HFFc6 (cell line): ENCODE measurements at regions not wholly inside any gene's neighbourhood (a gene's known extent, or its start where the extent isn't known, plus 50 kb on each side); places are given as distances from the start of the nearest gene placed in this dataset.

Source experiments
- DNase-seq: peaks from one replicate; pipeline ENCODE4 v3.0.0-alpha.2; 2018
- H3K27ac Mint-ChIP-seq: 2 replicates; pipeline ENCODE4 v1.8.0; 2020; ENCODE audit warnings: mild to moderate bottlenecking, mixed read lengths
- H3K27me3 Mint-ChIP-seq: 2 replicates; pipeline ENCODE4 v1.8.0; 2021; ENCODE audit warnings: mild to moderate bottlenecking, moderate library complexity, mixed read lengths; ENCODE audit not compliant: insufficient read depth
- H3K36me3 Mint-ChIP-seq: 2 replicates; pipeline ENCODE4 v1.8.0; 2021; ENCODE audit warnings: low read depth, mixed read lengths
- H3K4me1 Mint-ChIP-seq: 2 replicates; pipeline ENCODE4 v1.8.0; 2020; ENCODE audit warnings: low read depth, mixed read lengths
- H3K4me3 Mint-ChIP-seq: 2 replicates; pipeline ENCODE4 v1.8.0; 2020; ENCODE audit warnings: mild to moderate bottlenecking, moderate library complexity, mixed read lengths
- H3K9me3 Mint-ChIP-seq: 2 replicates; pipeline ENCODE4 v1.8.0; 2020; ENCODE audit warnings: mild to moderate bottlenecking, mixed read lengths
- TF ChIP-seq, protein P1 (sequence below): fragments of 200-600 bp; sonication (generic); IDR thresholded peaks from 2 replicates; pipeline ENCODE4 v1.5.0; 2021; ENCODE audit warnings: antibody characterized with exemption, mild to moderate bottlenecking

DNA sequence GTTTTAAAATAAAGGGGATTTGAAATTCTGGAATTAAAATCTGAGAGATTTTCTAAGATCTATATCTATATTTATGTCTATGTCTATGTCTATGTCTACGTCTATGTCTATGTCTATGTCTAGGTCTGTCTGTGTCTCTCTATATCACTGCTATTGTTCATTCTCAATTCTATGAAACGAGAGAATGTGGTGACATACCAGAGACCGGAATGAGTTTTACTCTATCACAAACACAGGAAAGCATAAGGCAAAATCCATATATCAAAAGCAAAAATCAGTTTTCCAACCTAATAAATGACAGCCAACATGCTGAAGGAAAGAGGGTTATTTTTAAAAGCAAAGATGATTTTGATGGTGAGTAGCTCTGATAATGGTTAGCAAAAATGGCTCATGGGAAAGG is 173.1 kb downstream of the ETNK1 start:
- no peak overlapping the region for H3K4me3 Mint-ChIP-seq
- peaks cover 3% of the 10 kb centered on the region; the same call in 1 of the 2 replicates for H3K9me3 Mint-ChIP-seq

DNA sequence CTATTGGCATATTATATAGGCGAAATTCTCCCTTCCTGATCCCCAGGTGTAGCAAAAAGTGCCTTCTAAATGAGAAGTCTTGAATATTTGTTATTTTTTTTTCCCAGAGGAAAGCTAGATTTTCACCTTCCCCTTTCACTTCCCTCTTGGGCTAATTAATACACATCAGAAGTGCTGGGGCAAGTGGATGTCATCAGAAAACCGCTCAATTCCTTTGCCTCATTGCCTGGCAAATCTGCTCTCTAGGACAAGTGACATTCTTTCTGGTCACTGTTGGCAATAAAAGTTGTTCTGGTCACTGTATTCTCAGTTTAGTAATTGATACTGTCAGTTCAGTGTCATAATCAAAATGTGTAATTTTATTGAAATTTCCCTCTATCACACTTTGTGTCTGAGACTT is 174.5 kb downstream of the ETNK1 start:
- TF ChIP-seq, protein P1, sequence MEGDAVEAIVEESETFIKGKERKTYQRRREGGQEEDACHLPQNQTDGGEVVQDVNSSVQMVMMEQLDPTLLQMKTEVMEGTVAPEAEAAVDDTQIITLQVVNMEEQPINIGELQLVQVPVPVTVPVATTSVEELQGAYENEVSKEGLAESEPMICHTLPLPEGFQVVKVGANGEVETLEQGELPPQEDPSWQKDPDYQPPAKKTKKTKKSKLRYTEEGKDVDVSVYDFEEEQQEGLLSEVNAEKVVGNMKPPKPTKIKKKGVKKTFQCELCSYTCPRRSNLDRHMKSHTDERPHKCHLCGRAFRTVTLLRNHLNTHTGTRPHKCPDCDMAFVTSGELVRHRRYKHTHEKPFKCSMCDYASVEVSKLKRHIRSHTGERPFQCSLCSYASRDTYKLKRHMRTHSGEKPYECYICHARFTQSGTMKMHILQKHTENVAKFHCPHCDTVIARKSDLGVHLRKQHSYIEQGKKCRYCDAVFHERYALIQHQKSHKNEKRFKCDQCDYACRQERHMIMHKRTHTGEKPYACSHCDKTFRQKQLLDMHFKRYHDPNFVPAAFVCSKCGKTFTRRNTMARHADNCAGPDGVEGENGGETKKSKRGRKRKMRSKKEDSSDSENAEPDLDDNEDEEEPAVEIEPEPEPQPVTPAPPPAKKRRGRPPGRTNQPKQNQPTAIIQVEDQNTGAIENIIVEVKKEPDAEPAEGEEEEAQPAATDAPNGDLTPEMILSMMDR: no peak
- Mint-ChIP-seq H3K27me3 (no peaks in the 10 kb centered on the region), H3K4me3 (no peak overlapping the region), H3K36me3 (no peaks in the 10 kb centered on the region), H3K27ac (no peak overlapping the region), H3K4me1 (no peaks in the 10 kb centered on the region), H3K9me3 (no peaks in the 10 kb centered on the region; the same call in 1 of the 2 replicates)
- DNase-seq: no peak

More for the DNA sequence above, 173.1 kb downstream of the ETNK1 start:
- Mint-ChIP-seq H3K36me3 (no peaks in the 10 kb centered on the region), H3K27ac (no peak overlapping the region), H3K27me3 (no peaks in the 10 kb centered on the region), H3K4me1 (no peaks in the 10 kb centered on the region)
- no peak for DNase-seq
- TF ChIP-seq, protein P1: no peak

DNA sequence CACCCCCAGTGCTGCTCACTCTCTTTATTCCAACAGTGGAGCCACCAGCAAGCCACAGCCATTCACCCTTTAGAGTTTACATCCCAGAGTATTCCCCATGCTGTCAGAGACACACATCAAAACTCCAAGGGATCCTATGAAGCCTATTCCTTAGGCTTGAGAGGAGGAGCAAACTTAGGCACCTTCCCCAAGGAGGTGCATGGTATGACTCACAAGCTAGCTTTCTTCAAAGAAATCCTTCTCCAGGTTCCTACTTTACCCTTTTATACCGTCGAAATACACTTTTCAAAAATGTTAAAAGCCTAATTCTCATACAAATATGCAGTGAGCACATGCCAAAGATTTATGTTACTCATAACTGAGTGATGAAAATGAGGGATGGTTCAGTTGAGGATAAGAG is 175.4 kb downstream of the ETNK1 start:
- no peaks in the 10 kb centered on the region for H3K4me1 Mint-ChIP-seq
- H3K27ac Mint-ChIP-seq: no peak overlapping the region
- DNase-seq: no peak
- no peaks in the 10 kb centered on the region for H3K27me3 Mint-ChIP-seq
- TF ChIP-seq, protein P1: no peak
- H3K4me3 Mint-ChIP-seq: no peak overlapping the region
- H3K9me3 Mint-ChIP-seq: no peaks in the 10 kb centered on the region; the same call in 1 of the 2 replicates
- no peaks in the 10 kb centered on the region for H3K36me3 Mint-ChIP-seq

DNA sequence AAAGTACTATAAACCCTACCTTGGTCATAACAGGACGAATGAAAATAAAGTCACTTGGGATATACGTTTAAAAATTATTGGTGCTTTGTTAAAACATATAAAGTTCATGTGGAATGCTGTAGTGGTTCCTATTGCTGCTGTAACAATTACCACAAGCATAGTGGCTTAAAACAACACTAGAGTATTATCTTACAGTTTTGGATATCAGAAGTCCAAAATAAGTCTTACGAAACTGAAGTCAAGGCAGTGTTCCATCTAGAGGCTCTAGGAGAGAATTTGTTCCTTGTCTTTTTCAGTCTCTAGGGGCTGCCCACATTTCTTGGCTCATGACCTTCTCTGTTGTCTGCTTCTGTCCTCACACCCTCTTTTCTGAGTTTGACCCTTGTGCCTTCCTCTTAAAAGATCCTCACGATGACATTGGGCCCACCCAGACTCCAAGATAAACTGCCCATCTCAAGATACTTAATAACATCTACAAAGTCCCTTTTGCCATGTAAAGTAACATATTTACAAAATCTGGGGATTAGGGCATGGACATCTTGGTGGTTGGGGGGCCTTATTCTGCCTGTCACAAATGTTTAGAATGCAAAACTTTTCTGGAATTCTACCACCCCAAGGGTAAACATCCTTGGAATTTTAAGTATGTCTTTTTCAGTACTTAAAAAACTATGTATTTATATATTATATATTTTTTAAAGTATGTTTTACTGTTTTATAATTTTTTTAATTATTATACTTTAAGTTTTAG is 178.1 kb downstream of the ETNK1 start:
- H3K4me1 Mint-ChIP-seq: no peaks in the 10 kb centered on the region
- no peak overlapping the region for H3K4me3 Mint-ChIP-seq
- no peaks in the 10 kb centered on the region for H3K36me3 Mint-ChIP-seq
- TF ChIP-seq, protein P1: no peak
- no peaks in the 10 kb centered on the region; the same call in 1 of the 2 replicates for H3K9me3 Mint-ChIP-seq
- no peaks in the 10 kb centered on the region for H3K27me3 Mint-ChIP-seq
- no peak overlapping the region for H3K27ac Mint-ChIP-seq
- DNase-seq: no peak

DNA sequence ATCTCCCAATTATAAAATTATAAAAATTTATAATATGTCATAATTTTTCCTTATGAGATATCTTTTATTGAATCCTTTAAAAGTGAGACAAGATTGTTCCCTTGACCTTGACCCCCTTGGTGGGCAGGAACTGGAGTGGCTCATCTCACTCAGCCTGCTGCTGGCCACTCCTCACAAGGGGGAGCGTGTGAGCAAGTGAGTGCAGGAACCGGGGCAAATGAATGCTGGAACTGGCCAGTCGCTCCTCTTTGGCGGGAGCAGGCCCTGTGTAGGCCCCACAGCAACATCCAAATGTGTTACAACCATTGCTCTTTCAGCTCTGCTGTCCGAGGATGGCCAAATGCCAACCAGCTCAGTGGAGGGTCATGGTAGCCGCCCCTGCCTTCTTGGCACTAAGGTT is 178.8 kb downstream of the ETNK1 start:
- Mint-ChIP-seq H3K36me3 (no peaks in the 10 kb centered on the region), H3K4me1 (no peaks in the 10 kb centered on the region), H3K4me3 (no peak overlapping the region), H3K27ac (no peak overlapping the region), H3K9me3 (no peaks in the 10 kb centered on the region), H3K27me3 (no peaks in the 10 kb centered on the region)
- TF ChIP-seq, protein P1: no peak
- no peak for DNase-seq
